ENCODE measurements at regions not wholly inside any gene's neighbourhood (a gene's known extent, or its start where the extent isn't known, plus 50 kb on each side); places are given as distances from the start of the nearest gene placed in this dataset.

GRCh38 chr6:114611696-114612095 lies 268.9 kb upstream of the HS3ST5 start:
- H3K9me3 ChIP-seq (ENCODE audit: insufficient read depth in 2 of 2, low read depth in 1 of 2, low read length in 1 of 2) = no peaks in the 10 kb centered on the region
- H3K79me1 ChIP-seq (ENCODE audit: low read depth, low read length) = no peaks in the 10 kb centered on the region
- no peaks in the 10 kb centered on the region for H3K36me3 ChIP-seq (ENCODE audit: control insufficient read depth in 2 of 4, insufficient read depth in 4 of 4, low read length in 3 of 4)
- no peak overlapping the region for H3K56ac ChIP-seq (replicated peaks; ENCODE audit: insufficient read length, low read depth, low read length)
- H3K23me2 ChIP-seq (ENCODE audit: low read depth, low read length) = no peaks in the 10 kb centered on the region
- no peak overlapping the region for H3K27ac ChIP-seq (ENCODE audit: low read depth, low read length)
- H2BK5ac ChIP-seq (ENCODE audit: low read depth, low read length) = no peak overlapping the region
- ChIA-PET POLR2A (ENCODE audit: partially characterized antibody) (no interaction called here), CTCF (ENCODE audit: partially characterized antibody) (no interaction called here)
- no peak overlapping the region for H4K5ac ChIP-seq (ENCODE audit: insufficient read length, low read depth, low read length)
- no peak for DNase-seq (ENCODE audit: low read depth in 1 of 2, low spot score in 2 of 2)
- no peaks in the 10 kb centered on the region for H3K79me2 ChIP-seq (ENCODE audit: control insufficient read depth in 1 of 2, insufficient read depth in 2 of 2, low read length in 2 of 2)
- H3K14ac ChIP-seq (ENCODE audit: insufficient read length) = no peak overlapping the region
- no peak overlapping the region for H4K91ac ChIP-seq (replicated peaks; ENCODE audit: insufficient read length, low read length)
- H2AFZ ChIP-seq (ENCODE audit: low read length) = no peak overlapping the region
- no peak overlapping the region for H2BK15ac ChIP-seq (ENCODE audit: low read length)
- no peak overlapping the region for H3K23ac ChIP-seq (ENCODE audit: insufficient read length)
- no peak overlapping the region for H3K18ac ChIP-seq (ENCODE audit: extremely low read depth, low read length)
- no peak overlapping the region for H2AK5ac ChIP-seq (ENCODE audit: low read depth, low read length)
- no peak overlapping the region for H2BK120ac ChIP-seq (replicated peaks; ENCODE audit: low read depth, low read length)
- no peak overlapping the region for H2BK12ac ChIP-seq (ENCODE audit: low read depth, low read length)
- no peaks in the 10 kb centered on the region for H3K27me3 ChIP-seq (replicated peaks in 1 of 4; ENCODE audit: control insufficient read depth in 3 of 4, extremely low read depth in 1 of 4, insufficient read depth in 3 of 4, low read length in 3 of 4)
- no peaks in the 10 kb centered on the region for H4K20me1 ChIP-seq (replicated peaks in 1 of 2; ENCODE audit: control insufficient read depth in 1 of 2, insufficient read depth in 2 of 2, low read length in 2 of 2)
- no peak overlapping the region for H3K4ac ChIP-seq (replicated peaks; ENCODE audit: insufficient read length, low read depth, low read length)
- H2BK20ac ChIP-seq (ENCODE audit: low read length) = no peak overlapping the region
- H3K4me1 ChIP-seq (replicated peaks in 1 of 4; ENCODE audit: control insufficient read depth in 3 of 4, insufficient read depth in 4 of 4, low read length in 3 of 4) = no peaks in the 10 kb centered on the region
- no peak overlapping the region for H3K4me2 ChIP-seq (ENCODE audit: insufficient read depth in 1 of 2, low read depth in 2 of 2, low read length in 2 of 2)
- no peak overlapping the region for H3K9ac ChIP-seq (replicated peaks in 1 of 4; ENCODE audit: extremely low read depth in 1 of 4, low read depth in 3 of 4, low read length in 3 of 4)
- no peak overlapping the region for H3K4me3 ChIP-seq (ENCODE audit: extremely low read depth in 1 of 4, insufficient read depth in 2 of 4, low read depth in 3 of 4, low read length in 4 of 4)
- H4K8ac ChIP-seq (ENCODE audit: extremely low read depth, insufficient read depth, low read length) = no peak overlapping the region
- no peak for FAIRE-seq
- TF ChIP-seq SIX5 (IDR thresholded peaks at IDR 0.05; ENCODE audit: low read depth, low read length) (no peak), EP300 (IDR thresholded peaks at IDR 0.05; ENCODE audit: borderline replicate concordance in 1 of 2, low read depth in 2 of 2, low read length in 2 of 2) (no peak)
